ENCODE measurements at regions not wholly inside any gene's neighbourhood (a gene's known extent, or its start where the extent isn't known, plus 50 kb on each side); places are given as distances from the start of the nearest gene placed in this dataset.

GRCh38 chr4:27407616-27408015, 547.0 kb downstream of the STIM2 start:
- intact Hi-C loops (cut with DNase I) = no loop called here
- H3K27ac ChIP-seq (replicated peaks in 1 of 4) = no peak overlapping the region
- no peaks in the 10 kb centered on the region for H3K36me3 ChIP-seq
- peaks cover 0 to 8% (median 0%) of the 10 kb centered on the region in 4 donors for H3K4me1 ChIP-seq
- no peaks in the 10 kb centered on the region for H3K27me3 ChIP-seq
- DNase-seq (ENCODE audit: extremely low spot score) = no peak
- 88% methylated on average over 1 of the region's 1 CpG for WGBS
- H3K9me3 ChIP-seq = peaks cover 0 to 23% (median 11%) of the 10 kb centered on the region in 4 donors
- no peak for TF ChIP-seq POLR2A (IDR thresholded peaks at IDR 0.05; ENCODE audit: low read depth)
- TF ChIP-seq POLR2AphosphoS5 (IDR thresholded peaks at IDR 0.05) = no peak
- no peak for TF ChIP-seq EP300 (IDR thresholded peaks at IDR 0.05)
- TF ChIP-seq CTCF (IDR thresholded peaks at IDR 0.05) = no peak
- H3K4me3 ChIP-seq = no peak overlapping the region

GRCh38 chr4:27412613-27413012, 552.0 kb downstream of the STIM2 start:
- Histone ChIP-seq H3K27me3 (no peaks in the 10 kb centered on the region), H3K4me1 (peaks cover 0 to 8% (median 0%) of the 10 kb centered on the region in 4 donors), H3K27ac (replicated peaks in 1 of 4) (no peak overlapping the region), H3K9me3 (peaks cover 0 to 7% (median 0%) of the 10 kb centered on the region in 4 donors), H3K4me3 (no peak overlapping the region), H3K36me3 (no peaks in the 10 kb centered on the region)
- no peak for DNase-seq (ENCODE audit: extremely low spot score)
- 90% methylated on average over 1 of the region's 1 CpG for WGBS
- intact Hi-C loops (cut with DNase I) = no loop called here
- TF ChIP-seq POLR2A (IDR thresholded peaks at IDR 0.05; ENCODE audit: low read depth) = no peak
- no peak for TF ChIP-seq EP300 (IDR thresholded peaks at IDR 0.05)
- no peak for TF ChIP-seq POLR2AphosphoS5 (IDR thresholded peaks at IDR 0.05)
- no peak for TF ChIP-seq CTCF (IDR thresholded peaks at IDR 0.05)

- Histone ChIP-seq H3K9me3 (peaks cover 0 to 7% (median 2%) of the 10 kb centered on the region in 4 donors), H3K36me3 (no peaks in the 10 kb centered on the region), H3K4me1 (no peaks in the 10 kb centered on the region), H3K27me3 (no peaks in the 10 kb centered on the region), H3K27ac (replicated peaks in 1 of 4) (no peak overlapping the region), H3K4me3 (no peak overlapping the region)
- intact Hi-C loops (cut with DNase I) = no loop called here
- WGBS = 58% methylated on average over 3 of the region's 3 CpGs
- no peak for TF ChIP-seq POLR2AphosphoS5 (IDR thresholded peaks at IDR 0.05)
- no peak for TF ChIP-seq EP300 (IDR thresholded peaks at IDR 0.05)
- TF ChIP-seq CTCF (IDR thresholded peaks at IDR 0.05) = no peak
- no peak for TF ChIP-seq POLR2A (IDR thresholded peaks at IDR 0.05; ENCODE audit: low read depth)
- no peak for DNase-seq (ENCODE audit: extremely low spot score)
Observed at GRCh38 chr4:27414887-27415731, 554.5 kb downstream of the STIM2 start.

GRCh38 chr4:27428661-27429060, 568.0 kb downstream of the STIM2 start:
- no peak for TF ChIP-seq EP300 (IDR thresholded peaks at IDR 0.05)
- no peak for TF ChIP-seq POLR2A (IDR thresholded peaks at IDR 0.05; ENCODE audit: low read depth)
- TF ChIP-seq POLR2AphosphoS5 (IDR thresholded peaks at IDR 0.05) = no peak
- TF ChIP-seq CTCF (IDR thresholded peaks at IDR 0.05) = no peak
- intact Hi-C loops (cut with DNase I) = no loop called here
- Histone ChIP-seq H3K9me3 (no peaks in the 10 kb centered on the region), H3K36me3 (no peaks in the 10 kb centered on the region), H3K4me1 (no peaks in the 10 kb centered on the region), H3K27me3 (no peaks in the 10 kb centered on the region), H3K4me3 (no peak overlapping the region), H3K27ac (replicated peaks in 1 of 4) (no peak overlapping the region)
- DNase-seq (ENCODE audit: extremely low spot score) = no peak
- 67% methylated on average over 1 of the region's 1 CpG for WGBS

Data from esophagus muscularis mucosa (tissue), 4 donors.